ENCODE measurements at regions not wholly inside any gene's neighbourhood (a gene's known extent, or its start where the extent isn't known, plus 50 kb on each side); places are given as distances from the start of the nearest gene placed in this dataset.
"Not testable (repeated sequence)": the region's sequence is repeated elsewhere in the genome, so short reads cannot be mapped to it uniquely, and the experiment has no call there.

- no peak for DNase-seq
These were observed 180.3 kb upstream of the RTL1 start for GRCh38 chr14:101083564-101084435.

DNA sequence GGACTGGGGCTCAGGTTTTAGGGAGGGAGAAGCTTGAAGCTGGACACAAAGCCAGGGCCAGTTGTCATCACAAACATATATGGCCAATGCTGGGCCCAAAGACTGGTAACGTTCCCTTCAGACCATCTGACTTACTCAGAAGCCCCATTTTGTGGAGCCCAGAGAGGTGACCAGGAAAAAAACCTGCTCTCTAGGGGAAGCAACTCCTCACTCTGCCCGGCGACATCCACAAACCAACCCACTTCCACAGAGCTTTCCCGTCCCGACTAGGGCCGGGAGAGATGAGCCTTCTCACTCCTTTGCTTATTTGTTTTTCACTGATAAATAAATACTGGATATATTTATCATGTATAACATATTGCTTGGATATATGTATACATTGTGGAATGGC lies 180.9 kb upstream of the RTL1 start:
- no peak for DNase-seq

DNA sequence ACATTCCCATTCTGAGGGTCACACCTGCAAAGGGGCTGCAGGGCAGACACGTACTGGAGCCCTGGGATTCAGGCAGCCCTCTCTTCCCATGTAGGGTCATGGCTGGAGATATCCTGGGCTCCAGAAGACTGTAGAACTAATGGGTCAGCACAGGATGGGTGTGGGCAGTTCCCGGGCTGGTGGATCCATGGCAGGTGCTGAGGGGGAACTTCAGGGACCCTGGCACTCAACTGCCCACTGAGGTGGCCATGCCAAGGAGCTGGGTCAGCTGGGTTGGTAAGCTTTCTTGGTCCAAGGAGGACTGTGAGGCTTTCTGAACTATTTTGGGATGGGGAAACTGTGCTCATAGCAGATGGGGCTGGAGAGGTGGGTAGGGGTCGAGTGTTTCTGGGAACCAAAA lies 183.4 kb upstream of the RTL1 start:
- no peak for DNase-seq

DNA sequence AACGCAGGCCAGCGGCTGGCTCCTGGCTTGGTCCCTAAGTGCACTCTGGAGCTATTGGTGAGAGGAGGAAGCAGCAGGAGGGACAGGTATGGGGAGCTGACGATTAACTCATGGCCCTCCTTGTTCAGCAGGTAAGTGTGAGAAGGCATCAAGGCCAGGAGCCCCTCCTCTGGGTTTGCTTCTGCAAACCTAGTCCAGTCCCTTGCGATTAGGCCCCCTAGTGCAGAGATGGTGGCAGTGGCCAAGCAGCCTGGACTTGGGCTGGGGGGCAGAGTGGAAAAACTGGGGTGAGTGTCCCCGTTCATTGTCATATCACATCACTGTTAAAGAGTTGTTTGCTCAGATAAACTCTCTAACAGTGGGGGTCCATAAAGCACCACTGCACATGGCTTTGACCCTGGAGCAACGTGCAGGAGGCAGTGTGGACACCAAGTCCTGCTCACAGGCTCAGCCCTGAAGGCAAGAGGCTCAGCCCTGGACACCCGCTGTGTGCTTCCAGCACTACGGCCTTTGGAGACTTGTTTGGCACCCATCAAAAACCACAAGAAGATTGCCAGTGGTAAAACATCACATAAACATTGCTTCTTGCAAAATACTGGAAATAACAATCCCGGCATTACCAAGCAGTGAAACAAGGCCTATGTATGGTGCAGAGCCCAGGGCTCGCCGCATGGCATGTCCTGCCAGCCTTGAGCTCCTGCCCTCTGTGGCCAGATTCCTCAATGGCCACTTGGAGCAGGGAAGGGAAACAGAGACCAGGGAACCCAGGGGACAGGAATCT lies 184.3 kb upstream of the RTL1 start:
- DNase-seq = no peak

- DNase-seq = no peak
These were observed 184.8 kb upstream of the RTL1 start for GRCh38 chr14:101088395-101088667.

GRCh38 chr14:101088714-101089113 lies 185.2 kb upstream of the RTL1 start:
- DNase-seq = no peak

- not testable (repeated sequence) for DNase-seq
These were observed 187.0 kb upstream of the RTL1 start for GRCh38 chr14:101090478-101090877.

- DNase-seq = no peak
These were observed 187.5 kb upstream of the RTL1 start for GRCh38 chr14:101090976-101091375.

GRCh38 chr14:101094916-101095315 lies 191.4 kb upstream of the RTL1 start:
- not testable (repeated sequence) for DNase-seq

DNA sequence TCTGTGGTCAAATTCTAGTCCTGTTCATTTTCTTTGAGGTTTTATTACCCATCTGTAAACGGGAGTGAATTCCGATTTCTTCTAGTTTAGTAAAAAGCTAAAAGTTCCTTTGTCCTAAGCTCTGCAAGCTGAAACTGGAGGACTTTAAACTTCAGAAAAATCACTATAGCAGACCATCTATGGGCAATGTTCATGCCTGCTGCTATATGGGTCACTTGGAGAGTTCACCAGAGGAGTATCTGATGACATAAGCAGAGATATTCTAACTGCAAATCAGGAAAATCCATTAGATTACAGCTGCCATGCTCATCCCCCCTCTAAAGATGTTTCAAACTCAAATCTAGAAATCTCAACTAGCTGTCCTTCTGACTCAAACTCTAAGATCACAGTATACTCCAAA lies 193.0 kb upstream of the RTL1 start:
- DNase-seq = no peak

- DNase-seq = no peak
These were observed 193.7 kb upstream of the RTL1 start for GRCh38 chr14:101097109-101097793.

DNA sequence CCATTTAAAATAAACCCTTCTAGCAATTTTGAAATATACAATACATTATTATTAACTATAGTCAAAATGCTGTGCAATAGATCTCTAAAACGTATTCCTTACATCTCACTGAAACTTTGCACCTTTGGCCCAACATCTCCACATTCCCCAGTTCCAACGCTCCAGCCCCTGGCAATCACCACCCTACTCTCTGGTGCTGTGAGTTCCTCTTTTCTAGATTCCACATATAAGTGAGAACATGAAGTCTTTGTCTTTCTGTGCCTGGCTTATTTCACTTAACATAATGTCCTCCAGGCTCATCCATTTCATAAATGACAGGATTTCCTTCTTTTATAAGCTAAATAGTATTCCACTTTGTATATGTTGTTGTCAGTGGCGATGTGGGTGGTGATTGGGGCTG lies 194.7 kb upstream of the RTL1 start:
- DNase-seq = no peak

- DNase-seq = no peak
These were observed 195.1 kb upstream of the RTL1 start for GRCh38 chr14:101098641-101099040.

- DNase-seq = no peak
These were observed 198.0 kb upstream of the RTL1 start for GRCh38 chr14:101101456-101102056.

- DNase-seq = no peak
These were observed 199.4 kb upstream of the RTL1 start for GRCh38 chr14:101102875-101103274.

GRCh38 chr14:101103321-101103901 lies 199.9 kb upstream of the RTL1 start:
- DNase-seq = no peak

DNA sequence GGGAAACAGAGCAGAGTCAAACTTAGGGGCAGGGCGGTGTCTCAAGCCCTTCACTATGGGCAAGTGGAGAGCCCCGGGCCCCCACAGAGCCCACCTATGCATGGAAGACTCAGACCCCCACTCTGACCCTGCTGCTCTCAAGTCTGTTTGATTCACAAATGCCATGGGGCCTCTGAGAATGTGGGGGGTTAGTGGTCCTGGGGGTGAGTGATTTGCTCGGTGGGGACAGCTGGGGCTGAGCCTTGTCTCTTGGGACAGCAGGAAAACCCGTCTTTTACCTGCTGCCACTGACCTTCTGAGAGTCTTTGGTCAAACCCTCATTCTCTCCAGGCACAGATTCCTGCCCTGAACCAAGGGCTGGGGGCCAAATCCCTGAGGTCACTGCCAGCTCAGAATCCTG lies 201.0 kb upstream of the RTL1 start:
- no peak for DNase-seq

GRCh38 chr14:101105045-101105444 lies 201.5 kb upstream of the RTL1 start:
- DNase-seq = no peak

GRCh38 chr14:101108579-101109346 lies 205.2 kb upstream of the RTL1 start:
- DNase-seq = no peak

GRCh38 chr14:101109347-101109638 lies 205.8 kb upstream of the RTL1 start:
- no peak for DNase-seq

DNA sequence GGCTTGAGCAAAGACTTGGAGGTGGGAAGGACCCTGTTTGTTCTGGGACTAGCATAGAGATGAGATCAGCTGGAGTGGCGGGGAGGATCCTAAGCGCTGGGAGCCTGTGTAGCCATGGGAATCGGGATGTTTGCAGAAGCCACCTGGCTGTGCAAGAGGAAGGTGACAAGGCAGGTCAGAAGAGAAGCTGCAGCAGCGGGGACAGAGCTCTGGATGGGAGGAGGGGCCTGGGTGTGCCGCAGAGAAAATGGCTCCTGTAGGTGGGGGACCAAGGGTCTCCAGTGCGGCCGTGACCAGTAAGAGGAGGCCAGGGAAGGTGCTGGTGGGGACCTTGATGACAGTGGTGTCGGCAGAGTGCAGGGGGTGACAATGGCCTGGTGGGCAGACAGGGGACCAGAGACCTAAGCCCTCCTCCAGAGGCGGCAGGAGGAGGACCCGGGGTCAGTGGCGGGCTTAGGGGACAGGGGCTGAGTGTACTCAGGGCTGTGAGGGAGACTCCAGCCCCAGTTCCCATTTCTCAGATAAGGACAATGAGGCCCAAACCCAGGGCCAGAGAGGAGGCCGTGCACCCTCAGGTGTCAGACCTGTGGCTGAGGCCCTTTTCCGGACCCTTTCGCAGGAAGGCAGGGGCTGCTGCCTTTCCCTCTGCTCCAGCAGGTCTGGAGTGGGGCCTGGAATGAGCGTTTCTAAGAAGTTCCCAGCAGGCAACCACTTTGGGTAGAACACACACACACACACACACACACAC lies 206.6 kb upstream of the RTL1 start:
- DNase-seq = no peak

Data from NCI-H1436 (cell line).